ENCODE measurements at regions not wholly inside any gene's neighbourhood (a gene's known extent, or its start where the extent isn't known, plus 50 kb on each side); places are given as distances from the start of the nearest gene placed in this dataset.

- Histone ChIP-seq H3K9me3 (ENCODE audit: low read length) (no peaks in the 10 kb centered on the region), H3K79me2 (ENCODE audit: insufficient read depth, low read length) (no peaks in the 10 kb centered on the region), H3K27ac (ENCODE audit: extremely low read length, insufficient read depth, low read length) (no peak overlapping the region), H3K4me1 (ENCODE audit: insufficient read depth, low read length) (no peaks in the 10 kb centered on the region), H2AFZ (ENCODE audit: low read length) (no peak overlapping the region), H3K9ac (ENCODE audit: insufficient read depth, low read depth, low read length) (no peak overlapping the region), H3K4me2 (ENCODE audit: low read depth, low read length) (no peak overlapping the region), H3K27me3 (ENCODE audit: control insufficient read depth in 1 of 2, insufficient read depth in 2 of 2, low read length in 2 of 2) (peaks cover 0 to 33% of the 10 kb centered on the region in 2 experiments; a peak in 2 of 5 replicates), H3K36me3 (replicated peaks in 1 of 2; ENCODE audit: control insufficient read depth in 1 of 2, insufficient read depth in 2 of 2, low read length in 2 of 2) (no peaks in the 10 kb centered on the region), H4K20me1 (ENCODE audit: insufficient read depth, low read length) (no peaks in the 10 kb centered on the region), H3K4me3 (replicated peaks in 1 of 3; ENCODE audit: insufficient read depth in 1 of 3, low read depth in 2 of 3, low read length in 3 of 3) (no peak overlapping the region)
- CTCF ChIA-PET (ENCODE audit: low intra/inter-chr PET ratio, low total read pairs) = no interaction called here
- DNase-seq (ENCODE audit: low spot score) = no peak
- intact Hi-C loops (cut with micrococcal nuclease; ENCODE audit: unreplicated experiment) = no loop called here
- TF ChIP-seq, protein P1, sequence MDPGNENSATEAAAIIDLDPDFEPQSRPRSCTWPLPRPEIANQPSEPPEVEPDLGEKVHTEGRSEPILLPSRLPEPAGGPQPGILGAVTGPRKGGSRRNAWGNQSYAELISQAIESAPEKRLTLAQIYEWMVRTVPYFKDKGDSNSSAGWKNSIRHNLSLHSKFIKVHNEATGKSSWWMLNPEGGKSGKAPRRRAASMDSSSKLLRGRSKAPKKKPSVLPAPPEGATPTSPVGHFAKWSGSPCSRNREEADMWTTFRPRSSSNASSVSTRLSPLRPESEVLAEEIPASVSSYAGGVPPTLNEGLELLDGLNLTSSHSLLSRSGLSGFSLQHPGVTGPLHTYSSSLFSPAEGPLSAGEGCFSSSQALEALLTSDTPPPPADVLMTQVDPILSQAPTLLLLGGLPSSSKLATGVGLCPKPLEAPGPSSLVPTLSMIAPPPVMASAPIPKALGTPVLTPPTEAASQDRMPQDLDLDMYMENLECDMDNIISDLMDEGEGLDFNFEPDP (CRISPR knock-in tag; conservative IDR thresholded peaks at IDR 0.05) = no peak
- TF ChIP-seq IRX3 (CRISPR knock-in tag; IDR thresholded peaks at IDR 0.05; ENCODE audit: borderline replicate concordance, low read depth) = no peak
- TF ChIP-seq SAP130 (CRISPR knock-in tag; IDR thresholded peaks at IDR 0.05; ENCODE audit: low read depth) = no peak
- TF ChIP-seq, protein P2, sequence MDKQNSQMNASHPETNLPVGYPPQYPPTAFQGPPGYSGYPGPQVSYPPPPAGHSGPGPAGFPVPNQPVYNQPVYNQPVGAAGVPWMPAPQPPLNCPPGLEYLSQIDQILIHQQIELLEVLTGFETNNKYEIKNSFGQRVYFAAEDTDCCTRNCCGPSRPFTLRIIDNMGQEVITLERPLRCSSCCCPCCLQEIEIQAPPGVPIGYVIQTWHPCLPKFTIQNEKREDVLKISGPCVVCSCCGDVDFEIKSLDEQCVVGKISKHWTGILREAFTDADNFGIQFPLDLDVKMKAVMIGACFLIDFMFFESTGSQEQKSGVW (CRISPR knock-in tag; IDR thresholded peaks at IDR 0.05; ENCODE audit: borderline replicate concordance) = no peak
- TF ChIP-seq ZNF772 (CRISPR knock-in tag; IDR thresholded peaks at IDR 0.05) = no peak
- BruUV-seq (replicated peaks) = no TSS peak
- in situ Hi-C loops (cut with HindIII; ENCODE audit: extremely low pct_ligation_motif_present, low pct_unique_long_range_greater_than_20kb) = no loop called here
- POLR2A ChIA-PET = no interaction called here
- ATAC-seq = no peak
- FAIRE-seq = no peak
- WGBS (ENCODE audit: low lambda C conversion rate) = 0% methylated on average over 2 of the region's 2 CpGs
These were observed 69.7 kb upstream of the PRDM11 start for GRCh38 chr11:45076761-45077160.
